WTC11 (cell line): ENCODE measurements at regions not wholly inside any gene's neighbourhood (a gene's known extent, or its start where the extent isn't known, plus 50 kb on each side); places are given as distances from the start of the nearest gene placed in this dataset.

Experiments used
- ATAC-seq: fragments of 200-7000 bp; cut with Tn5 transposase; 2 replicates; pipeline ENCODE4 v1.10.0; 2021; ENCODE audit warnings: mild to moderate bottlenecking, moderate library complexity
- CTCF ChIA-PET: fragments of 300-600 bp; sonication (Branson Sonifier 250); formaldehyde crosslinking; loops from one replicate; lab custom pipeline; 2021; ENCODE audit warnings: antibody characterized with exemption; lab: Charles Lee
- POLR2A ChIA-PET: fragments of 350-600 bp; sonication (Branson Sonifier 250); formaldehyde crosslinking; loops from one replicate; lab custom pipeline; 2021; ENCODE audit warnings: antibody characterized with exemption; lab: Charles Lee
- DNase-seq: peaks from one replicate; pipeline ENCODE4 v3.0.0; 2021; ENCODE audit warnings: low spot score
- H3K27ac Mint-ChIP-seq: 2 replicates; pipeline ENCODE4 v1.8.0; 2021; ENCODE audit warnings: mixed read lengths
- H3K27me3 Mint-ChIP-seq: 2 replicates; pipeline ENCODE4 v1.8.0; 2021; ENCODE audit warnings: low read depth, mild to moderate bottlenecking, moderate library complexity, mixed read lengths
- H3K36me3 Mint-ChIP-seq: 2 replicates; pipeline ENCODE4 v1.8.0; 2021; ENCODE audit warnings: mixed read lengths
- H3K4me1 Mint-ChIP-seq: 2 replicates; pipeline ENCODE4 v1.8.0; 2022; ENCODE audit warnings: mixed read lengths
- H3K4me3 Mint-ChIP-seq: 2 replicates; pipeline ENCODE4 v1.8.0; 2021; ENCODE audit warnings: mild to moderate bottlenecking, moderate library complexity, mixed read lengths
- H3K9me3 Mint-ChIP-seq: 2 replicates; pipeline ENCODE4 v1.8.0; 2021; ENCODE audit warnings: mixed read lengths
- CBFB ChIP-seq: sonication (generic); formaldehyde crosslinking; IDR thresholded peaks from 2 replicates; pipeline ENCODE4 v1.8.1; 2022; ENCODE audit warnings: mild to moderate bottlenecking, low read depth, missing genetic modification reagents
- CTCF ChIP-seq: fragments of 200-600 bp; IDR thresholded peaks from 2 replicates; pipeline ENCODE4 v1.8.0; 2022; ENCODE audit warnings: antibody characterized with exemption
- ELF4 ChIP-seq: sonication (generic); formaldehyde crosslinking; IDR thresholded peaks from 2 replicates; pipeline ENCODE4 v1.8.1; 2022; ENCODE audit warnings: low read depth, mild to moderate bottlenecking, moderate library complexity, missing genetic modification reagents
- FOXK1 ChIP-seq: sonication (generic); formaldehyde crosslinking; IDR thresholded peaks from 2 replicates; pipeline ENCODE4 v1.8.0; 2022; ENCODE audit warnings: mild to moderate bottlenecking, moderate library complexity, missing genetic modification reagents
- FOXP4 ChIP-seq: sonication (generic); formaldehyde crosslinking; IDR thresholded peaks from 2 replicates; pipeline ENCODE4 v1.8.0; 2022; ENCODE audit warnings: mild to moderate bottlenecking, missing genetic modification reagents
- JUN ChIP-seq: sonication (generic); formaldehyde crosslinking; IDR thresholded peaks from 2 replicates; pipeline ENCODE4 v1.8.0; 2023; ENCODE audit warnings: mild to moderate bottlenecking, missing genetic modification reagents
- KAT7 ChIP-seq: sonication (generic); formaldehyde crosslinking; IDR thresholded peaks from 2 replicates; pipeline ENCODE4 v1.8.1; 2023; ENCODE audit warnings: missing genetic modification reagents, mild to moderate bottlenecking, borderline replicate concordance
- MLX ChIP-seq: sonication (generic); formaldehyde crosslinking; IDR thresholded peaks from 2 replicates; pipeline ENCODE4 v1.8.1; 2023; ENCODE audit warnings: mild to moderate bottlenecking, missing genetic modification reagents, moderate library complexity
- NFATC4 ChIP-seq: fragments of 250-450 bp; sonication (Bioruptor Pico); IDR thresholded peaks from 2 replicates; pipeline ENCODE4 v1.9.0; 2021; ENCODE audit warnings: mild to moderate bottlenecking
- NFYB ChIP-seq: sonication (generic); formaldehyde crosslinking; conservative IDR thresholded peaks from 2 replicates; pipeline ENCODE4 v1.8.0; 2022; ENCODE audit warnings: low read depth, missing genetic modification reagents
- NR2C2 ChIP-seq: sonication (generic); formaldehyde crosslinking; IDR thresholded peaks from 2 replicates; pipeline ENCODE4 v1.8.0; 2022; ENCODE audit warnings: mild to moderate bottlenecking, missing genetic modification reagents
- SOX15 ChIP-seq: fragments of 250-450 bp; sonication (Bioruptor Pico); IDR thresholded peaks from 2 replicates; pipeline ENCODE4 v1.9.0; 2021; ENCODE audit warnings: mild to moderate bottlenecking
- STAT6 ChIP-seq: sonication (generic); formaldehyde crosslinking; conservative IDR thresholded peaks from 2 replicates; pipeline ENCODE4 v1.8.1; 2023; ENCODE audit warnings: mild to moderate bottlenecking, low read depth, missing genetic modification reagents, moderate library complexity
- TEAD1 ChIP-seq: sonication (generic); formaldehyde crosslinking; IDR thresholded peaks from 2 replicates; pipeline ENCODE4 v1.8.0; 2022; ENCODE audit warnings: mild to moderate bottlenecking, missing genetic modification reagents
- USF1 ChIP-seq: sonication (generic); formaldehyde crosslinking; IDR thresholded peaks from 2 replicates; pipeline ENCODE4 v1.8.0; 2022; ENCODE audit warnings: mild to moderate bottlenecking, missing genetic modification reagents
- ZNF281 ChIP-seq: sonication (generic); formaldehyde crosslinking; IDR thresholded peaks from 2 replicates; pipeline ENCODE4 v1.8.0; 2023; ENCODE audit warnings: mild to moderate bottlenecking, missing genetic modification reagents
- ZNF317 ChIP-seq: sonication (generic); formaldehyde crosslinking; IDR thresholded peaks from 2 replicates; pipeline ENCODE4 v1.8.1; 2023; ENCODE audit warnings: low read depth, mild to moderate bottlenecking, moderate library complexity, missing genetic modification reagents, borderline replicate concordance
- TF ChIP-seq, protein P1 (sequence below): fragments of 250-450 bp; sonication (Bioruptor Pico); IDR thresholded peaks from 2 replicates; pipeline ENCODE4 v1.9.0; 2021; ENCODE audit warnings: moderate library complexity, mild to moderate bottlenecking, inconsistent platforms, borderline replicate concordance
- TF ChIP-seq, protein P2 (sequence below): sonication (generic); formaldehyde crosslinking; IDR thresholded peaks from 2 replicates; pipeline ENCODE4 v1.8.1; 2023; ENCODE audit warnings: mild to moderate bottlenecking, missing genetic modification reagents, borderline replicate concordance

GRCh38 chr3:23747841-23748240 lies 57.9 kb upstream of the UBE2E1 start (continued):
- TF ChIP-seq USF1 (CRISPR knock-in tag) = no peak
- TF ChIP-seq, protein P1, sequence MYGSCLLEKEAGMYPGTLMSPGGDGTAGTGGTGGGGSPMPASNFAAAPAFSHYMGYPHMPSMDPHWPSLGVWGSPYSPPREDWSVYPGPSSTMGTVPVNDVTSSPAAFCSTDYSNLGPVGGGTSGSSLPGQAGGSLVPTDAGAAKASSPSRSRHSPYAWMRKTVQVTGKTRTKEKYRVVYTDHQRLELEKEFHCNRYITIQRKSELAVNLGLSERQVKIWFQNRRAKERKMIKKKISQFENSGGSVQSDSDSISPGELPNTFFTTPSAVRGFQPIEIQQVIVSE (CRISPR knock-in tag) = no peak
- no peak for TF ChIP-seq NFATC4 (CRISPR knock-in tag)
- TF ChIP-seq FOXP4 (CRISPR knock-in tag) = no peak
- TF ChIP-seq, protein P2, sequence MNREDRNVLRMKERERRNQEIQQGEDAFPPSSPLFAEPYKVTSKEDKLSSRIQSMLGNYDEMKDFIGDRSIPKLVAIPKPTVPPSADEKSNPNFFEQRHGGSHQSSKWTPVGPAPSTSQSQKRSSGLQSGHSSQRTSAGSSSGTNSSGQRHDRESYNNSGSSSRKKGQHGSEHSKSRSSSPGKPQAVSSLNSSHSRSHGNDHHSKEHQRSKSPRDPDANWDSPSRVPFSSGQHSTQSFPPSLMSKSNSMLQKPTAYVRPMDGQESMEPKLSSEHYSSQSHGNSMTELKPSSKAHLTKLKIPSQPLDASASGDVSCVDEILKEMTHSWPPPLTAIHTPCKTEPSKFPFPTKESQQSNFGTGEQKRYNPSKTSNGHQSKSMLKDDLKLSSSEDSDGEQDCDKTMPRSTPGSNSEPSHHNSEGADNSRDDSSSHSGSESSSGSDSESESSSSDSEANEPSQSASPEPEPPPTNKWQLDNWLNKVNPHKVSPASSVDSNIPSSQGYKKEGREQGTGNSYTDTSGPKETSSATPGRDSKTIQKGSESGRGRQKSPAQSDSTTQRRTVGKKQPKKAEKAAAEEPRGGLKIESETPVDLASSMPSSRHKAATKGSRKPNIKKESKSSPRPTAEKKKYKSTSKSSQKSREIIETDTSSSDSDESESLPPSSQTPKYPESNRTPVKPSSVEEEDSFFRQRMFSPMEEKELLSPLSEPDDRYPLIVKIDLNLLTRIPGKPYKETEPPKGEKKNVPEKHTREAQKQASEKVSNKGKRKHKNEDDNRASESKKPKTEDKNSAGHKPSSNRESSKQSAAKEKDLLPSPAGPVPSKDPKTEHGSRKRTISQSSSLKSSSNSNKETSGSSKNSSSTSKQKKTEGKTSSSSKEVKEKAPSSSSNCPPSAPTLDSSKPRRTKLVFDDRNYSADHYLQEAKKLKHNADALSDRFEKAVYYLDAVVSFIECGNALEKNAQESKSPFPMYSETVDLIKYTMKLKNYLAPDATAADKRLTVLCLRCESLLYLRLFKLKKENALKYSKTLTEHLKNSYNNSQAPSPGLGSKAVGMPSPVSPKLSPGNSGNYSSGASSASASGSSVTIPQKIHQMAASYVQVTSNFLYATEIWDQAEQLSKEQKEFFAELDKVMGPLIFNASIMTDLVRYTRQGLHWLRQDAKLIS (CRISPR knock-in tag) = no peak
- TF ChIP-seq MLX (CRISPR knock-in tag) = no peak
- TF ChIP-seq ELF4 = no peak

- Mint-ChIP-seq H3K9me3 (no peaks in the 10 kb centered on the region), H3K27ac (no peak overlapping the region), H3K4me1 (peaks cover 78% of the 10 kb centered on the region), H3K27me3 (peaks cover 28% of the 10 kb centered on the region), H3K4me3 (no peak overlapping the region), H3K36me3 (no peaks in the 10 kb centered on the region)
- no peak for DNase-seq
- no peak for ATAC-seq
- ChIA-PET POLR2A (no interaction called here), CTCF (no interaction called here)
- TF ChIP-seq STAT6 (CRISPR knock-in tag) (no peak), FOXK1 (CRISPR knock-in tag) (no peak), USF1 (CRISPR knock-in tag) (no peak), TEAD1 (CRISPR knock-in tag) (no peak), ZNF281 (CRISPR knock-in tag) (no peak), CBFB (no peak), SOX15 (CRISPR knock-in tag) (no peak), ZNF317 (CRISPR knock-in tag) (no peak), KAT7 (CRISPR knock-in tag) (no peak), JUN (CRISPR knock-in tag) (no peak), NFYB (CRISPR knock-in tag) (no peak), NR2C2 (CRISPR knock-in tag) (no peak), CTCF (no peak)
Measured at GRCh38 chr3:23748398-23749110, 57.2 kb upstream of the UBE2E1 start.
